IgD-negative memory B cell (primary cell): ENCODE measurements at regions not wholly inside any gene's neighbourhood (a gene's known extent, or its start where the extent isn't known, plus 50 kb on each side); places are given as distances from the start of the nearest gene placed in this dataset.
A peak's percentile ranks its signal among the peaks of the same experiment; 100 is the strongest.

Experiments used
- H3K27ac Mint-ChIP-seq, 3 donors: one replicate each; pipeline ENCODE4 v1.8.0; 2020 to 2022; ENCODE audit warnings: mild to moderate bottlenecking in 3 of 3, mixed read lengths in 3 of 3, moderate library complexity in 1 of 3
- H3K27me3 Mint-ChIP-seq: one replicate; pipeline ENCODE4 v1.8.0; 2021; ENCODE audit warnings: mixed read lengths
- H3K36me3 Mint-ChIP-seq: one replicate; pipeline ENCODE4 v1.8.0; 2020; ENCODE audit warnings: mild to moderate bottlenecking, mixed read lengths
- H3K4me1 Mint-ChIP-seq, 3 donors: one replicate each; pipeline ENCODE4 v1.8.0; 2020 to 2022; ENCODE audit warnings: mixed read lengths in 3 of 3, mild to moderate bottlenecking in 1 of 3
- H3K4me3 Mint-ChIP-seq, 4 donors: one replicate each; pipeline ENCODE4 v1.8.0; 2020 to 2022; ENCODE audit warnings: mild to moderate bottlenecking in 4 of 4, mixed read lengths in 4 of 4, moderate library complexity in 3 of 4
- H3K9me3 Mint-ChIP-seq, 3 donors: one replicate each; pipeline ENCODE4 v1.8.0; 2020 to 2021; ENCODE audit warnings: mixed read lengths in 3 of 3, mild to moderate bottlenecking in 1 of 3

DNA sequence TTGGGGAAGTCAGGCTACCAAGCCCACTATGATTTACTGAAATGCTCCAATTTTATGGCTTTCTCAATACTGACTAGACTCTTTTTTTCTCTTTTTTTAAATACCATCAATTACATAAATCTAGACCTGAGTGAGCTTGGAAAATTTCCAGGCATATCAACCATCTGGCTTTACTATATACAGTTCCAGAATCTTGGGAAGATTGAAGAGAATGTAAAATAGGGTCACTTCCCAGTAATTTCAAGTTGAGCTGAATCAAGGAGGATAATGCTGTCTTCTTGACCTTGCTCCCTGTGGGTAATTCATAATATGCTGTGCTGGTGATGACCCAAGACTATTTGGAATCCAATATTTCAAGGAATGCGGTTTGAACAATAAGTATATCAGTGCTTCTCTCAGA, 108.1 kb downstream of the MAP3K21 start:
- Mint-ChIP-seq H3K27ac (no peak overlapping the region), H3K4me1 (no peaks in the 10 kb centered on the region), H3K4me3 (no peak overlapping the region)

DNA sequence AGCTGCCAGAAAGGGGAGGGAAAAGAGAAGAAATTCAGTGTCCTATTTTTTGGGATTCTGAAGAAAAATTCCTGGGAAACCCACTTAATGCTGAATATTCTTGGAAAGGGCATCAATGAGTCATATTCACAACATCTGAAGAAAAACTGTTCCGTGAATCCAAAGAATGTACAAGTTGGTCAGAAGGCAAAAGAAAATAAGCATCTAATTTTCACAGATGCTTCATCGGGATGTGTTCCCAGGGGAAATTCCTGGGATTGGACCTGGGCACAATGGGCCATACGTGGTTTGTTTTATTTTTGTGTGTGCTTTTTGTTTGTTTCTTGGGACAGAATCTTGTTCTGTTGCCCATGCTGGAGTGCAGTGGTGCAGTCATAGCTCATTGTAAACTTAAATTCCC, 112.2 kb downstream of the MAP3K21 start:
- H3K27me3 Mint-ChIP-seq = peaks cover 5% of the 10 kb centered on the region
- no peak overlapping the region for H3K4me3 Mint-ChIP-seq
- peaks cover 0 to 6% (median 6%) of the 10 kb centered on the region in 3 donors for H3K9me3 Mint-ChIP-seq
- no peaks in the 10 kb centered on the region for H3K4me1 Mint-ChIP-seq
- no peaks in the 10 kb centered on the region for H3K36me3 Mint-ChIP-seq
- no peak overlapping the region for H3K27ac Mint-ChIP-seq

More for the DNA sequence above, 108.1 kb downstream of the MAP3K21 start:
- H3K36me3 Mint-ChIP-seq = peaks cover 1% of the 10 kb centered on the region
- peaks cover 5% of the 10 kb centered on the region for H3K27me3 Mint-ChIP-seq
- peaks cover 0 to 15% (median 7%) of the 10 kb centered on the region in 3 donors for H3K9me3 Mint-ChIP-seq

DNA sequence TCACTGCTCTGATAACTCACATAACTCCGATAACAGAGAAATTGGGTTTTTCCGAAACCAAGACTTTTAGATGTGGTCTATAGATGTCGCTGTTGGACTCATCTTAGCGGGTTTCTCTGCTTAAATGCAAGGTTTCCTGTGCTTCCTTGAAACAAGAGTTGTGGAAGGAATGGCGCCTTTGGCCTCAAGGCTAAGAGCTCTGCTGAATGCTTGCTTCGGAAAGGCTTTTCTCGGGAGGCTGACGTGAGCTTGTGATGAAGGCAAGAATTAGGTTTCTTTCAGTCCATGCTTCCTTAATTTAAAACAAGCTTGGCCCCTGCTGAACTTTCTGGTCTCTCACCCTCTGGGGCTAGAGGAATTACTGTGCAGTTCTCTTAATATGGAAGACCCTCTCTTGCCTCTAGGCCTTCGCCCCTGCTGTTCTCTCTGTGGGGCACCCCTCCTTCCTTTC, 113.5 kb downstream of the MAP3K21 start:
- H3K36me3 Mint-ChIP-seq = no peaks in the 10 kb centered on the region

GRCh38 chr1:233442026-233442780, 114.7 kb downstream of the MAP3K21 start:
- H3K9me3 Mint-ChIP-seq = peaks cover 0 to 7% (median 2%) of the 10 kb centered on the region in 3 donors
- no peak overlapping the region for H3K4me3 Mint-ChIP-seq
- peaks cover 5% of the 10 kb centered on the region for H3K27me3 Mint-ChIP-seq
- H3K27ac Mint-ChIP-seq = no peak overlapping the region
- H3K36me3 Mint-ChIP-seq = no peaks in the 10 kb centered on the region
- H3K4me1 Mint-ChIP-seq = no peaks in the 10 kb centered on the region

More for the DNA sequence above, 113.5 kb downstream of the MAP3K21 start:
- H3K4me3 Mint-ChIP-seq = no peak overlapping the region
- no peaks in the 10 kb centered on the region for H3K4me1 Mint-ChIP-seq
- peaks cover 0 to 7% (median 0%) of the 10 kb centered on the region in 3 donors for H3K9me3 Mint-ChIP-seq
- peaks cover 5% of the 10 kb centered on the region for H3K27me3 Mint-ChIP-seq
- H3K27ac Mint-ChIP-seq = no peak overlapping the region

DNA sequence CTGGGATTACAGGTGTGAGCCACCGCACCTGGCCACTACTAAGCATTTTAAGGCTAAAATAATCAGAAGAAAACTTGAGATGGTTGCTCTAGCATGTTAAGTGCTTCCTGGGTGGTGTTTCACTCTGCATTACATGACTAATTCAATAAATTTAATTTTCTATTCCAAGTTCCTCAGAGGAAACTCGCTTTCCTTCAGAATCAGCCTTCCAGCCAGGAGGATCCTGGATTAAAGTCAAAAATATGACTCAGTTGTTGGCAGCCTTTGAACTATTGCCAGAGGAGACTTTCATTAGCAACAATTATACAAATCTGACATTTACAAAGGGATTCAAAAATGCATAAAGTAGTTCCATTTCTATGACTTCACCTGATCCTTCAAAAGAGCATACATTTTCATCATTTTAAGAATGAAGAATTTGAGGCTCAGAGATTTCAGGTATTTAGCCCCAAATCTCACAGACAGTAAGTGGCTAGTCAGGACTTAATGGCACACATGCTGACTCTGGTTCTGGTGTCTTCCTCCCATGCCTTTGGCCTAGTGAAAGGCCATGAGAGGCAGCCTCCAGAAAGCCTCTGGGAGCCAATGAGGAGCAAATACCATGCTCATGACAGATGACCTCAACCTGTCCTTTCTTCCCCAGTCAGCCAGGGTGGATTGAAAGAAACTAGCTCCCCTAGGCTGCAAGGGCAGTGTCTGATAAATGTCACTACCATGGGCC, 115.7 kb downstream of the MAP3K21 start:
- H3K9me3 Mint-ChIP-seq = peaks cover 0 to 7% (median 2%) of the 10 kb centered on the region in 3 donors
- H3K4me3 Mint-ChIP-seq = no peak overlapping the region
- H3K27me3 Mint-ChIP-seq = peaks cover 5% of the 10 kb centered on the region
- H3K27ac Mint-ChIP-seq = no peak overlapping the region
- H3K4me1 Mint-ChIP-seq = no peaks in the 10 kb centered on the region
- H3K36me3 Mint-ChIP-seq = no peaks in the 10 kb centered on the region

DNA sequence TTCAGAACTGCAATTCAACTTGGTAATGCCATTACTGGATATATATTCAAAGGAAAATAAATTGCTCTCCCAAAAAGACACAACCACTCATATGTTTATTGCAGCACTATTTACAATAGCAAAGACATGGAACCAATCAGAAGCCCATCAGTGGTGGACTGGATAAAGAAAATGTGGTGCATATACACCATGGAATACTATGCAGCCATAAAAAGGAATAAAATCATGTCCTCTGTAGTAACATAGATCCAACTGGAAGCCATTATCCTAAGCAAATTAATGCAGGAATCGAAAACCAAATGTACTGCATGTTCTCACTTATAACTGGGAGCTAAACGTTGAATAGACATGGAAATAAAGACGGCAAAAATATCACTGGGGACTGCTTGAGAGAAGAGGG, 117.0 kb downstream of the MAP3K21 start:
- Mint-ChIP-seq H3K27ac (no peak overlapping the region), H3K4me3 (no peak overlapping the region), H3K36me3 (no peaks in the 10 kb centered on the region), H3K27me3 (peaks cover 4% of the 10 kb centered on the region), H3K4me1 (no peaks in the 10 kb centered on the region), H3K9me3 (peaks cover 0 to 7% (median 2%) of the 10 kb centered on the region in 3 donors)

DNA sequence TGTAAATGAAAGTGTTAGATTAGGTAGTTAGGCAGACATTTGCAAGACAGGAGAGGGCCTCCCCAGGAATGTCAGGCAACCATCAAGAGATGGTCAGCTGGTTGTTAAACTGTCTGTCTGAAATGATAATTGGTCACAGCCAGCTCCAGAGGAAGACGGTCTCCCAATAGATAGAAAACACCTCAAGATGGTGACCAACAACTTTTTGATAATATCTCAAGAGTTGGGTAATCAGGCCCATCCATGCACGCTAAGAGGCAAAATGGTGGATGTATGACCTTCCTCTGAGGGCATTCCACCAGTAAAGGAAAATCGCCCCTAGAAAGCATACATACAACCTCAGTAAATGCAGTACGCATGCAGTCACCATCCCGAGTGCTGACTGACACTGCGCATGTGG, 118.2 kb downstream of the MAP3K21 start:
- Mint-ChIP-seq H3K4me1 (no peaks in the 10 kb centered on the region), H3K36me3 (no peaks in the 10 kb centered on the region), H3K4me3 (no peak overlapping the region), H3K9me3 (peaks cover 3 to 7% (median 5%) of the 10 kb centered on the region in 3 donors), H3K27ac (peak overlapping the region in 1 of 3 donors; percentile 71), H3K27me3 (no peaks in the 10 kb centered on the region)

DNA sequence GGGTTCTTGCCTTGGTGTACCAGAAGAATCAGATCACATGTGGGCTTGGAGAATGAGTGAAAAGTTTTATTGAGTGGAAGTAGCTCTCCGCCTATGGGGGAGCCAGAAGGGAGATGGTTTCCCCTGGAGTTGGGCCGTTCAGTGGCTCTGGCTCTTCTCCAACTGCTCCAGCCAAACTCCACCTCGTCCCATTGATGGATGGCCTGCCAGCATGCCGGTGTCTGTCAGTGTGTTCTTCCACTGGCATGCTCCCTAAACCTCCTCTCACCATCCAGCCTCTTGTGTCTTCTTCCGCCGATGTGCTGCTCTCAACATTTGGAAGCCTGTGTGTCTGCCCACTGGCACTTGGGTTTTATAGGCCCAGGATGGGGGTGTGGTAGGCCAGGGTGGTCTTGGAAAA, 119.4 kb downstream of the MAP3K21 start:
- no peaks in the 10 kb centered on the region for H3K4me1 Mint-ChIP-seq
- H3K36me3 Mint-ChIP-seq = no peaks in the 10 kb centered on the region
- H3K27ac Mint-ChIP-seq = no peak overlapping the region
- no peaks in the 10 kb centered on the region for H3K27me3 Mint-ChIP-seq
- H3K4me3 Mint-ChIP-seq = no peak overlapping the region
- H3K9me3 Mint-ChIP-seq = peaks cover 3 to 7% (median 5%) of the 10 kb centered on the region in 3 donors

DNA sequence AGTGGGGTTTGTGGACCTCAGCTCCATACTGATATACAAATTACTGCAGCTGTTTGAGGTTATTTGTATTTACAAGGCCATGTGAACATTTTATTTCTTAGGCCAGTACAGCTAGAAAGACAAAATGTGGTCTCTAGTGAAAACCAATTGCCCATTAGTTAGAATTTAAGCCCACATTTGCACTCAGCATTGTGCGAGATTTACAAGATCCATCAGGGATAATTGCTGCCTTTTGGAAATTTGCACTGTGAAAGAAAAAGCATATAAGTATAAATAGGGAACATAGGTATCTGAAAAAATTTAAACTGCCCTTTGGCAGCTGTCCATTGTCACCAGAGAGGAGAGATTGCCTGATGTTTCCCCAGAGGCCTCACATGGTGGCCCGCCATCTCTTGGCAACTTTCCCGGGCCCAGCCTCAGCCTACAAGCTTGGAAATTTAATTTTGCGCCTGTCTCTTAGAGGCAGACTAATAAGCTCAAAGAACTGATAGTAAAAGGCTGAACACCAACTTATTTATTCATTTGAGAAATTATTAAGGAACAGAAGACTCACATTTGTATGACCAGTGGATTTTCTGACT, 120.7 kb downstream of the MAP3K21 start:
- no peaks in the 10 kb centered on the region for H3K4me1 Mint-ChIP-seq
- peaks cover 3 to 7% (median 5%) of the 10 kb centered on the region in 3 donors for H3K9me3 Mint-ChIP-seq
- H3K36me3 Mint-ChIP-seq = no peaks in the 10 kb centered on the region
- no peak overlapping the region for H3K4me3 Mint-ChIP-seq
- no peak overlapping the region for H3K27ac Mint-ChIP-seq
- H3K27me3 Mint-ChIP-seq = no peaks in the 10 kb centered on the region

DNA sequence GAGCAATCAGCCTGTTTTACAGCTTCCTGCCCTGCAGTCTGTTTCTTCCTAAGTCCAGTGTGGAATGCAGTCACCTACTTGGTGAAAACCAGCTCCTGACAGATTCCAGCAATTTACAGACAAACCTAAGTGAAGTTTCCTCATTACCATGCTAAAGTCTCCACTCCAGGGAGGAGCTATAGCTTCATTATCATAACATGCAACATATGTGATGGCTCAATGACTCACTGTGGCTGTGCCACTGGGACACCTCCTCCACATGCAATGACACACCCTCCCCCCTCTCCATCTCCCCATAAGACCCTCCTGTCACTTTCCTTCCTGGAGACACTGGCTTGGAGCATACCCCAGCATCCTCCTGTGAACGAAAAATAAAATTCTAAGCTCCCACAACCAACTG, 125.2 kb downstream of the MAP3K21 start:
- Mint-ChIP-seq H3K27me3 (no peaks in the 10 kb centered on the region), H3K4me1 (no peaks in the 10 kb centered on the region), H3K9me3 (peaks cover 0 to 3% (median 3%) of the 10 kb centered on the region in 3 donors), H3K4me3 (no peak overlapping the region), H3K27ac (no peak overlapping the region), H3K36me3 (peaks cover 4% of the 10 kb centered on the region)

- H3K4me1 Mint-ChIP-seq = no peaks in the 10 kb centered on the region
- H3K27me3 Mint-ChIP-seq = no peaks in the 10 kb centered on the region
- H3K9me3 Mint-ChIP-seq = peaks cover 0 to 3% (median 3%) of the 10 kb centered on the region in 3 donors
- H3K27ac Mint-ChIP-seq = no peak overlapping the region
- H3K36me3 Mint-ChIP-seq = peaks cover 4% of the 10 kb centered on the region
- H3K4me3 Mint-ChIP-seq = no peak overlapping the region
These were observed 126.1 kb downstream of the MAP3K21 start for GRCh38 chr1:233453433-233454200.

GRCh38 chr1:233459470-233459945, 132.0 kb downstream of the MAP3K21 start:
- Mint-ChIP-seq H3K27ac (peak overlapping the region in 1 of 3 donors; percentile 17), H3K27me3 (no peaks in the 10 kb centered on the region), H3K4me1 (peaks cover 0 to 2% (median 2%) of the 10 kb centered on the region in 3 donors), H3K36me3 (peaks cover 6% of the 10 kb centered on the region), H3K4me3 (no peak overlapping the region), H3K9me3 (peaks cover 0 to 2% (median 0%) of the 10 kb centered on the region in 3 donors)

DNA sequence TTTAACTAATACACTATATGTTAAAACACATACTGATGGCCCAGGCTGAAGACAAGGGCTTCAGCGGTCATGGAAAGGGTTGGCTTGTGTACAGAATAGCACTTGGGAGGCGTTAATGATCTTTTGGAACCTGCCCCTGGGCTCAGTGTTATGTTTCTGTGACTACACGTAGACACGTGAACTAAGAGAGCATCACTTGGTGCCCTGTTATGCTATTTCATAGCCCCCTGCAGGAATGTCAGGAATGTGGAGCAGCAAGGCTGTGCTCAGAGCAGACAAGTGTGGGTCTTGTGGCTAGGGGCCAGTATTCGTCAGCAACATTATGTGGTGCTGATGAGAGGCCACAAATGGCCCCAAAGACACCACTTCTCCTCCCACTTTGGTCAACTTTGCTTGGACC, 132.4 kb downstream of the MAP3K21 start:
- Mint-ChIP-seq H3K36me3 (peaks cover 3% of the 10 kb centered on the region), H3K27me3 (no peaks in the 10 kb centered on the region), H3K27ac (no peak overlapping the region), H3K4me3 (no peak overlapping the region), H3K9me3 (peaks cover 0 to 2% (median 0%) of the 10 kb centered on the region in 3 donors), H3K4me1 (peaks cover 0 to 2% (median 2%) of the 10 kb centered on the region in 3 donors)

DNA sequence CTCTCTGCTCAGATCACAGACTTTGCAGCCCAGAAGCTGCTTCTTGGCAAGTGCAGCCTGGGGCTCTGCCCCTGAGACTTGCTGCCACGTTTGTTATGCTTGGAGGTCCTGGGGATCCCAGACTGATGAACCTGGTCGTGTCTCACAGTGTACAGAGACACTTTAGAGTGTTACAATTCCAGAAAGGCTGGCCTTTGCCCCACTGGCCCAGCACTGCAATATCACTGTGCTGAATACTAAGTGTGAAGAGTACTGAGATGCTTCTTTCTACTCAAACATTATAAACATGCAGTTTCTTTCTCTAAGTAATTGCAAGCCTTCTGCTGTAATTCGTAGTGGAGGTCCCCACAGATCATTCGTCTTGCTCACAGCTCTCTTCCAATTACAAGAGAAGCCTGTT, 133.2 kb downstream of the MAP3K21 start:
- no peak overlapping the region for H3K27ac Mint-ChIP-seq
- H3K4me3 Mint-ChIP-seq = no peak overlapping the region
- peaks cover 0 to 2% (median 0%) of the 10 kb centered on the region in 3 donors for H3K9me3 Mint-ChIP-seq
- no peaks in the 10 kb centered on the region for H3K27me3 Mint-ChIP-seq
- H3K36me3 Mint-ChIP-seq = peaks cover 3% of the 10 kb centered on the region
- peaks cover 0 to 2% (median 2%) of the 10 kb centered on the region in 3 donors for H3K4me1 Mint-ChIP-seq
